ENCODE measurements at regions not wholly inside any gene's neighbourhood (a gene's known extent, or its start where the extent isn't known, plus 50 kb on each side); places are given as distances from the start of the nearest gene placed in this dataset.

GRCh38 chr18:41371156-41372045 lies 583.6 kb upstream of the PIK3C3 start:
- peak; percentile 76 for DNase-seq (ENCODE audit: low spot score)

GRCh38 chr18:41370740-41371139 lies 584.3 kb upstream of the PIK3C3 start:
- no peak for DNase-seq (ENCODE audit: low spot score)

- no peak for DNase-seq (ENCODE audit: low spot score)
Observed at GRCh38 chr18:41357708-41358107, 597.3 kb upstream of the PIK3C3 start.

- DNase-seq (ENCODE audit: low spot score): no peak
Observed at GRCh38 chr18:41353777-41354528, 601.1 kb upstream of the PIK3C3 start.

DNA sequence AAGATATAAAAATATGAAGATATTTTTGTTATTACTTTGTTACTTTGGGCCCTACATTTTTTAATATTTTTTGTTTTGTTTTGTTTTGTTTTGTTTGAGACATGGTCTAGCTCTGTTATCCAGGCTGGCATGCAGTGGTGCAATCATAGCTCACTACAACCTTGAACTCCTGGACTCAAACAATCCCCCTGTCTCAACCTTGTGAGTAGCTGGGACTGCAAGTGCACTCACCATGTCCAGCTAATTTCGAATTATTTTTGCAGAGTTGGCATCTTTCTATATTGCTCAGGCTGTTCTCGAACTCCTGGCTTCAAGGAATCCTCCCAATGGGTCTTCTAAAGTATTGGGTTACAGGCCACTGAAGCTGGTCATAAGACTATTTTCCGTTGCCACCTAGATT lies 603.6 kb upstream of the PIK3C3 start:
- no peak for DNase-seq (ENCODE audit: low spot score)

DNA sequence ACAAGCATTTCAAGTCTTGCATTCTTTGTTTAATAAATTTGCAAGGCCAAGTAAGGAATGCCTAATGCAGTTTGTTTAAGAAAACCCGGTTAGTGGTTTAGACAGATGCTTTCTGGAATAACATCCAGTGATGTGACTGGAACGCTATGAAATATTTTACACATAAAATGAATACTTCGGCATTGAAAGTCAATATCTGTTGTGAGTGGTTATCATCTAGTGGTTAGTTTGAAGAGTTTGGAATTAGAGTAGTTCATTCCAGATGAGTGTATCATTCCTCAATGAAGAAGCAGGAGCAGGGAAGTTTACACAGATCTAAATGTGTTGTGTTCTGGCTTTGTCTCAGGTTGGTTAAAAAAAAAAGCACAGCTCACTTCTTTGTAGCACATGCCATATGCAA lies 608.0 kb upstream of the PIK3C3 start:
- DNase-seq (ENCODE audit: low spot score): peak; percentile 39

DNA sequence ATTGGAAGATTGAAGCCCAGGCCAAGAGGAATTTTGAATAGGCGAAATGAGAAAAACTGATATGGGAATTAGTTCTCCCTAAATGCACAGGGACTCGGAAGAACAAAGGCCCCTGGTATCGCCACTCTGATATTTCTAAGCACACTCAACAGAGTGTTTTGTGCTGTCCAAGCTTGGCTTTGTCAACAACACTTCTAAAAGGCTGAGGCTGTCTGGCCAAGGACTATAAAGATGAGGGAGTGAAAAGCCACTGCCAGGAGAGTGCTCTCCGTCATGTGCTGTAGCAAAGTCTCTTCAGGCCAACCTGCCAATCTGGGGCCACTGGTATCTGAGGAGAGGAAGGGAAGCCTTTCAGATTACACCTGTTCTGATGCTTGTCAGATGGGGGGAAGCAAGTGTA lies 611.2 kb upstream of the PIK3C3 start:
- no peak for DNase-seq (ENCODE audit: low spot score)

DNA sequence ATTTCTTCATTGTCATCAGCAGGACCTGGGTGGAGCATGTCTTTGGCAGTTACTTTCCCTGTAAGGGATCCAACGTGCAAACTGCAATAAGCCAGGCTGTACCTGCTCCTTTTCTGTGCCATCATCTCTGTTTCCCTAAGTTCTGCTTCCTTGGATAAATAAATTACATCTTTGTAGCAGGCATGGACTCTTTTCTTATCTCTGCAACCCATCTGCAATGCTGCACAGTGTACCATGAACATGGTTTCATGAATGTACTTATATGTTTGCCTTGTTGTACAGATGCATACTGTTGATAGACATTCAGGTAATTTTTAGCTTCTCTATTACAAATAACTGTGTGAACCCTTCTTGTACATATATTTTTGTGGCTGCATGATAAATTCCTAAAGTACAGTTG lies 616.7 kb upstream of the PIK3C3 start:
- no peak for DNase-seq (ENCODE audit: low spot score)

GRCh38 chr18:41331661-41332060 lies 623.4 kb upstream of the PIK3C3 start:
- no peak for DNase-seq (ENCODE audit: low spot score)

DNA sequence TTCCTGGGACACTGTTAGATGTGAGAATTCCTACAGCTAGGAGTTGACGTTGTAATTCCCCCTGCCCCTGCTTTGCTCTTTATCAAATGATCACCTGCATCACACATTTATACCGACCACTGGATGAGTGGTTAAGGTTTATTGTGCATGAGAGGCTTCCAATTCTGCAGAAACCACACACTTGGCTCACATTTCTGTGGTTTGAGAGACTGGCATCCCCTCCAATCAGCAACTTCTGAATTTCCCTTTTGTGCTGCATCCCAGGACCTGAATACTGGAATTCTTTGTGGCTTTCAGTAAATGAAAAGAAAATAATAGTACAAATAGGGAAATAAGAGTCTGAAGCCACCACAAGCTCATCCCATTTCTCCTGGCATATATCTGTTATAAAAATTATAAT lies 628.7 kb upstream of the PIK3C3 start:
- peak; percentile 90 for DNase-seq (ENCODE audit: low spot score)

DNA sequence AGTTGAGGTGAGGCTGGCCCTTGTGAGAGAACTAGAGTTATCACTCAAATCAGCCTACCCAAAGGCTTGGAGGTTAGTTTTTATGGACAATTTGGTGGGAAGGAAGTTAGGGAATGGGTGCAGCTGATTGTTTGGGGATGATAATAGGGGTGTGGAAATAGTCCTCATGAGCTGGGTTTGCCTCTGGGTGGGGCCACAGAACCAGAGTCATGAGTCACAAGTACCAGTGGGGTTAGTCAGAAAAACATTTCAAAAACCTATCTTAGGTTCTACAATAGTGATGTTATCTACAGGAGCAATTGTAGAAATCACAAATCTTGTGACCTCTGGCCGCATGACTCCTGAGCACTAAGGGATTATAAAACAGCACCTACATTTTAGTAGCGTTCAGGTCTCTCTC lies 630.1 kb upstream of the PIK3C3 start:
- DNase-seq (ENCODE audit: low spot score): peak; percentile 73

DNA sequence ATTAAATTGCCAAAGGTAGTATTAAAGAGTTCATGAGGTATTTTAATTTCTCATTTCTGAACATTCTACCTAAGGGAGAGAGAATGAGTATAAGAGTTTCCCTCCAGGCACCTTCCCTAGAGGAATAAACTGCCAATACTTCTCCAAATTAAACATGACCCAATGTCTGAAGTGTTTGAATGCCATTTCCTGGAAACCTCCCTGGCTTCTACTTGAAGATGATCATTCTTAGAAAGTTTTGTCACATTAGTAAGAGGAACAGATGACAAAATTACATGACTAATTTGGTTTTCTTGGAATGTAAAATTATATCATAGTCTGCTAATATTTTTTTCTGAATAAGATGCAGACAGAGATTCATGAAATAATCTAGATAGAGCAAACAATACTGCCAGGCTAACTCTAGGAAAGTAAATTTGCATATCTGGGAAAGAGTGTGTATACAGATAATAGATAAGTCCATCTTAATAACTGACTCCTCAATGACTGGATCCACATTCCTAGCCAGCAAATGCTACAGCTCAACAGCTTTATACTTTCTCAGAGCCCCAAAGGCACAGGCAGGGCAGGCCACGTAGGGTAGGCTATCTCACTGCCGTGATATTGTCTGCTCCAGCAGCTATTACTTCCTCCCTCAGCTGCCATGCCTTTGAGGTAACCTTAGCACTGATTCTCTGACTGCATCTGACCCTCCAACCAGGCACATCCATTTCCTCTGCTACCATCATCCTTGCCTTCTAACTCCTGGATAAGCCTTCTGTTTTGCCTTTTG lies 630.8 kb upstream of the PIK3C3 start:
- peak; percentile 29 for DNase-seq (ENCODE audit: low spot score)

- DNase-seq (ENCODE audit: low spot score): peak; percentile 46
Observed at GRCh38 chr18:41323044-41323443, 632.0 kb upstream of the PIK3C3 start.

GRCh38 chr18:41320100-41320499 lies 634.9 kb upstream of the PIK3C3 start:
- no peak for DNase-seq (ENCODE audit: low spot score)

DNA sequence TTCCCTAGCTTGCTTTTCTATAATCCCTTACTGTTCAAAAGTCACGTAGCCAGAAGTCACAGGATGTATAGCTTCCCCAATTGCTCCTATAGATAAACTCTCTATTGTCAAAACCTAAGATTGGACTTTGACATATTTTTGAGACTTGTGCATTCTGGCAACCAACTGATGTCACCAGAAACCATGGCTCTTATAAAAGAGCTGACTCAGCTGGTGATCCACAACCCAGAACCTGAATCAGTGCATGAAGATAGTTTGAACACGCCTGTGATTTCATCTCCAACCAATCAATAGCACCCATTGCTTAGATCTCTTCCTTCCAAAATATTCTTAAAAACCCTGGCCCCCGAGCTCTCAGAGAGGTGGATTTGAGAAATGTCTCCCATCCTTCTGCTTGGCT lies 639.9 kb upstream of the PIK3C3 start:
- no peak for DNase-seq (ENCODE audit: low spot score)

DNA sequence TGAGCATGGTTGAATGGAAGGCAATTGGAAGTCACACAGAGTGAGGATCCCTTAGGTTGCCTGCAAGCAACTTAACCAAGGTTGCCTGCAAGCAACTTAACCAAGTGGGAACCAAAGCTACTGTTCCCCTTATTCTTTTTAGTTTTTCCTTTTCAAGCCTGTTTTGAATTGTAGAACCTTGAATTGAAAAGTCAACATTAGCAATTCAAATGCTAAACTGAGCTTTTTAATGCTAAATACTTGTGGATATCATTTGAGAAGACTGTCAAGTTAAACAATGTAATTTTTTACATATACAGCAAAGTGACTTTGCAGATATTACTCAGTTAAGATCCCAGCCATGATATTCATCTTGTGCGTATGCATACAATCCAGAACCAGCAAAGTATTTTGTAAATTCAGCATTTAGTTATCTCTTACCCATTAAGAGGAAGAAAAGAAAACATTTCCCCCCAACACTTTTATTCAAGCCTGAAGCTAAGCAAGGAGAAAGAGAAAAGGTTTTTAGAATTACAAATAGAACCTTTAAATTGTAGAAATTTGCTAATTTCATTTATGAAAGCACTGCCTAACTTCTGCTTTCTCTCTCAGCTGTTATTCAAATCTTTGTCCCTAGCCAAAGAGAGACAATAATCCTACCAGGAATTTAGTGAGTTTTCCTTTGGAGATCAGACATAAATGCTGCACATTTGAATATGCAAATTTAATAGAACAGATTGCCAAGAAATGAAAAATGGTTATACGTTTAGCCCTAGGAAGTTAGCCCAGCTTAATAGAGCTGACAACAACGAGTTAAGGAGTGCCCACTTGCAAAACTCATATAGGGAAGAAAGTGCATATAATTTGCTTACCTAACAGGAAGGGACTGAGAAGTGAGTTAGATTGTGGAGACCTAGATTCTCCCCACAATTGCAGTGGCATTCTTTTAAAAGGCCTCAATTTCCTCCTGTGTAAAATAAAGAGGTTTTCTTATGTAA lies 643.2 kb upstream of the PIK3C3 start:
- DNase-seq (ENCODE audit: low spot score): no peak

GRCh38 chr18:41297740-41298139 lies 657.3 kb upstream of the PIK3C3 start:
- DNase-seq (ENCODE audit: low spot score): no peak

DNA sequence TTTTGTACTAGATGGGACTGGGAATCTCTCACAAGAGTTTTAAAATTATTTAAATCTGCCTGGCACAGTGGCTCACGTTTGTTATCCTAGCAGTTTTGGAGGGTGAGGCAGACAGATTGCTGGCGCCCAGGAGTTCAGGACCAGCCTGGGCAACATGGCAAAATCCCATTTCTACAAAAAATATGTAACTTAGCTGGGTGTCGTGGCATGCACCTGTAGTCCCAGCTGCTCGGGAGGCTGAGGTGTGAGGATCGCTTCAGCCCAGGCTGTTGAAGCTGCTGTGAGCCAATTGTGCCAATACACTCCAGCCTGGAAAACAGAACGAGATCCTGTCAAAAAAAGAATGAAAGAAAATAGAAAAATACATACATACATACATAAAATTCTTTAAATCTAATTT lies 685.7 kb upstream of the PIK3C3 start:
- no peak for DNase-seq (ENCODE audit: low spot score)

DNA sequence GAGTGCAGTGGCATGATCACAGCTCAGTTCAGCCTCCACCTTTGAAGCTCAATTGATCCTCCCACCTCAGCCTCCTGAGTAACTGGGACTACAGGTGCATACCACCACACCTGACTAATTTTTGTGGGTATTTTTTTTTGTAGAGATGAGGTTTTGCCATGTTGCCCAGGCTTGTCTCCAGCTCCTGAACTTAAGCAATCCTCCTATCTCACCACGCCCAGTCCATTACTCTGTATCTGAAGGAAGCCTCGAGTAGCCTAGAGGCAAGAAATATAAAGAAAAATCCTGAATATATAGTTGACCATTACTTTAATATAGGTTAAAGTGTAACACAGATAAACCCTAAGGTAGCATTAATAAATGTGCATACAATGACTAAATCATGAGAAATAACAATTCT lies 686.8 kb upstream of the PIK3C3 start:
- DNase-seq (ENCODE audit: low spot score): no peak

DNA sequence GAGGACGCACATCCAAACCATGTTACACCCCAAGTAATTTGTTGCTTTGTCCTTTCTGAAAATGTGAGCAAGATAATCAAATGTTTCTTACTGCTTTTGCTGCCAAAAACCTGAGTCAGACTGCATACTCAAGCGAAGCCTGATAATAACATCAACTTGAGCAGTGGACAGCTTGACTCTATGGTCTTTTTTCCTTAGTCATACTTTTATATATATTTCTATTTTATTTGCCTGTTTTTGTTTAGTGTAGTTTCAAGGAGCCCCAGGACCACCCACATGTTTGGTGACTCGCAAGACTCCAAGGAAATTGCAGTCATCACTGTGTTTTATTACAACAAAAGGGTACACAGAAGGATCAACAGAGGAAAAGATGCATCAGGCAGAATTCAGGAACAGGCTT lies 688.4 kb upstream of the PIK3C3 start:
- peak; percentile 4 for DNase-seq (ENCODE audit: low spot score)

DNA sequence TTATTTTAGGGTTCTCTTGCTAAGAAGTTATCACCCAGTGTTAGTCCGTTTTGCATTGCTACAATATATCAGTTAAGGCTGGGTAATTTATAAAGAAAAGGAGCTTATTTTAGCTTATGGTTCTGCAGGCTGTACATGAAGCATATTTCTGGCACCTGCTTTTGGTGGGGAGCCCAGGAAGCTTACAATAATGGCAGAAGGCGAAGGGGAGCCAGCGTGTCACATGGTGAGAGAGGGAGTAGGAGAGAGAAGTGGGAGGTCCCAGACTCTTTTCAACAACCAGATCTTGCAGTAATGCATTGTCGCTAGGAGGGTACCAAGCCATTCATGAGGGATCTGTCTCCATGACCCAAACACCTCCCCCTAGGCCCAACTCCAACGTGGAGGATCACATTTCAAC lies 688.8 kb upstream of the PIK3C3 start:
- DNase-seq (ENCODE audit: low spot score): no peak
